Body of pancreas (tissue), 4 donors: ENCODE measurements at regions not wholly inside any gene's neighbourhood (a gene's known extent, or its start where the extent isn't known, plus 50 kb on each side); places are given as distances from the start of the nearest gene placed in this dataset.
"Not testable (repeated sequence)": the region's sequence is repeated elsewhere in the genome, so short reads cannot be mapped to it uniquely, and the experiment has no call there.

ENCODE experiments used
- CTCF ChIP-seq, 7 experiments: fragments of 450-650 bp in 4 of 7; fragments of 200-600 bp in 3 of 7; sonication (generic) in 3 of 7; IDR thresholded peaks; one replicate each; pipeline ENCODE4 v1.5.1; 2016 to 2019; ENCODE audit warnings: antibody characterized with exemption in 7 of 7
- POLR2A ChIP-seq, 3 donors: fragments of 450-650 bp; IDR thresholded peaks; one replicate each; pipeline ENCODE4 v1.6.1; 2016; ENCODE audit warnings: antibody characterized with exemption in 3 of 3, mild to moderate bottlenecking in 2 of 3

DNA sequence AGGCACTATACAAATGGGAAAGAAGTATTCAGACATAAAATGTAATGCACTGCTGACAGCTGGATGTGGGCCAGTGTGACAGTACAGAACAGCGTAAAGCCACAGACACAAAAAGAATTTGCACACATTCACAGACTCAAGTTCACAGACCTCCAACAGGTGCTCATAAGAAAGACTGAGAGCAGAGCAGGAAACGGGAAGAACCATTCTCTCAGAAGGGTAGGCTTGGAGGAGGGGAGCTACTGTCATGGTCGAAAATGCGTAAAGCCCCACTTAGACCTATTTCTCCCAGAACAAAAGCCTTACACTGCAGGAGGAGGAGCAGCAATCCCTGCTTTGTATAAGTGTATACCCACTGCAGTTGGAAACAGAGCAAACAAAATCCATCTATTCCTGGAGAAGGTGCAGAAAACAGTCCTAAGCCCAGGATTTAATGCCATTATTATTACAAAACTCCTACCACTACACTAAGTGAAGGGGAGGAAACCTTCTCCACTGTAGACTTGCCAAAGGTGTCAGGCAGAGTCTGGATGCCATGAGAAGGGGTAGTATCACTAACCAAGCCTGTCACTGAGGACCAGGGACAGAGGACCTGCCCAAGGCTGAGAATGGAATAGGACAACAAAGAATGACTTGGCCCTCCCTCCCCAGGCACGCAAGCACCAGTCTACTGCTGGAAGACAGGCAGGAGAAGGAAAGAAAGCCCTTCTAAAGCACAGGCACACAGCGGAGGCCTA lies 103.0 kb upstream of the FAM25C start:
- TF ChIP-seq CTCF, POLR2A (IDR thresholded peaks at IDR 0.05): not testable (repeated sequence)
